ENCODE measurements at regions not wholly inside any gene's neighbourhood (a gene's known extent, or its start where the extent isn't known, plus 50 kb on each side); places are given as distances from the start of the nearest gene placed in this dataset.

DNA sequence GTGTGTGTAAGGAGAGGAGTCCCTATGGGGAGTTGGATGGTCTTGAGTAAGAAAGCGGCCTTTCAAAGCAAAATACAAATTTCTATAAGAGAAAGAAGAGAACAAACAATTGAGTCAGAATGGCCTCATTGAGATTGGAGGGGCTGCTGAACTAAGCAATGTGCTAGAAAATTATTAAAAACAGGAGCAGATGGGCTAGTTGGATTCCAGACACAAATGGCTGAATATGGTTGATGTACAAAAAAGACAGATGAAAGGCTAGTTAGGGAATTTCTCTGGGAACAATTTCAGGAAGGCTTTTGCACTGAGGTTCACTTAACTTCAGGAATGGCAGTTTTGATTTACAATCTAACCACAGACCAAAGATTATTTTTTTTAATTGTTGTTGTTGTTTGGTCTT lies 1806.8 kb upstream of the TENM3 start:
- Histone ChIP-seq H3K27me3 (ENCODE audit: control insufficient read depth in 3 of 3, insufficient read depth in 3 of 3, low read length in 2 of 3) (no peaks in the 10 kb centered on the region), H3K9ac (ENCODE audit: insufficient read depth in 1 of 2, low read length in 2 of 2) (no peak overlapping the region), H3K4me1 (ENCODE audit: control insufficient read depth in 5 of 5, insufficient read depth in 5 of 5, low read length in 5 of 5) (no peaks in the 10 kb centered on the region), H3K9me3 (ENCODE audit: control insufficient read depth in 4 of 4, insufficient read depth in 3 of 4, low read length in 3 of 4) (no peaks in the 10 kb centered on the region), H3K27ac (ENCODE audit: low read depth in 1 of 2, low read length in 1 of 2) (no peak overlapping the region), H3K4me3 (no peak overlapping the region), H3K36me3 (ENCODE audit: control insufficient read depth in 4 of 4, insufficient read depth in 4 of 4, low read length in 4 of 4) (no peaks in the 10 kb centered on the region)
- no peak for DNase-seq
- 88% methylated on average over 1 of the region's 1 CpG for WGBS, 2 donors
- no peak for ATAC-seq (ENCODE audit: insufficient read depth, low FRiP score)
- TF ChIP-seq, protein P1, sequence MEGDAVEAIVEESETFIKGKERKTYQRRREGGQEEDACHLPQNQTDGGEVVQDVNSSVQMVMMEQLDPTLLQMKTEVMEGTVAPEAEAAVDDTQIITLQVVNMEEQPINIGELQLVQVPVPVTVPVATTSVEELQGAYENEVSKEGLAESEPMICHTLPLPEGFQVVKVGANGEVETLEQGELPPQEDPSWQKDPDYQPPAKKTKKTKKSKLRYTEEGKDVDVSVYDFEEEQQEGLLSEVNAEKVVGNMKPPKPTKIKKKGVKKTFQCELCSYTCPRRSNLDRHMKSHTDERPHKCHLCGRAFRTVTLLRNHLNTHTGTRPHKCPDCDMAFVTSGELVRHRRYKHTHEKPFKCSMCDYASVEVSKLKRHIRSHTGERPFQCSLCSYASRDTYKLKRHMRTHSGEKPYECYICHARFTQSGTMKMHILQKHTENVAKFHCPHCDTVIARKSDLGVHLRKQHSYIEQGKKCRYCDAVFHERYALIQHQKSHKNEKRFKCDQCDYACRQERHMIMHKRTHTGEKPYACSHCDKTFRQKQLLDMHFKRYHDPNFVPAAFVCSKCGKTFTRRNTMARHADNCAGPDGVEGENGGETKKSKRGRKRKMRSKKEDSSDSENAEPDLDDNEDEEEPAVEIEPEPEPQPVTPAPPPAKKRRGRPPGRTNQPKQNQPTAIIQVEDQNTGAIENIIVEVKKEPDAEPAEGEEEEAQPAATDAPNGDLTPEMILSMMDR (IDR thresholded peaks at IDR 0.05; ENCODE audit: control extremely low read depth, extremely low read depth), result no peak

DNA sequence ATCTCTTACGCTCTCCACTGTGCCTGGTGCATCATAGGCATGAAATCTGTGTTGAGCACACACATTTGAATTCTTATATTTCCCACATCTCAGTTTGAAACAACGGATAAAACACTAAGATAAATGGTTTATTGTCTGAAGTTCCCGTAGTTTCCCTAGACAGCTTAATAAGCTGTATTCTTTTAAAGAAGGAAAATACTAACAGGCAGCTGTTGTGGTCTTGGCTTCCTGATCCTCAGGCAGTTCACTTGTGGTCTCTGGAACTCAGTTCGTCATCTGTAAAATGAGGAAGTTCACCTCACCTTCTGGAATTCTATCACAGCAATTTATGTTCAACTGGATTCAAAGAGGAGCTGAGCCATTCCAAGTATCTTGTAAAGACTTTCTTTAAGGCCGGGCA lies 1805.6 kb upstream of the TENM3 start:
- no peaks in the 10 kb centered on the region for H3K9me3 ChIP-seq (ENCODE audit: control insufficient read depth in 4 of 4, insufficient read depth in 3 of 4, low read length in 3 of 4)
- no peaks in the 10 kb centered on the region for H3K4me1 ChIP-seq (ENCODE audit: control insufficient read depth in 5 of 5, insufficient read depth in 5 of 5, low read length in 5 of 5)
- H3K36me3 ChIP-seq (ENCODE audit: control insufficient read depth in 4 of 4, insufficient read depth in 4 of 4, low read length in 4 of 4), result no peaks in the 10 kb centered on the region
- DNase-seq (no peak), ATAC-seq (ENCODE audit: insufficient read depth, low FRiP score) (no peak)
- WGBS, 2 donors, result 34 to 56% methylated on average over 5 of the region's 5 CpGs
- H3K27me3 ChIP-seq (ENCODE audit: control insufficient read depth in 3 of 3, insufficient read depth in 3 of 3, low read length in 2 of 3), result no peaks in the 10 kb centered on the region
- H3K27ac ChIP-seq (ENCODE audit: low read depth in 1 of 2, low read length in 1 of 2), result no peak overlapping the region
- no peak overlapping the region for H3K4me3 ChIP-seq
- no peak overlapping the region for H3K9ac ChIP-seq (ENCODE audit: insufficient read depth in 1 of 2, low read length in 2 of 2)
- TF ChIP-seq, protein P1 (IDR thresholded peaks at IDR 0.05; ENCODE audit: control extremely low read depth, extremely low read depth), result no peak

DNA sequence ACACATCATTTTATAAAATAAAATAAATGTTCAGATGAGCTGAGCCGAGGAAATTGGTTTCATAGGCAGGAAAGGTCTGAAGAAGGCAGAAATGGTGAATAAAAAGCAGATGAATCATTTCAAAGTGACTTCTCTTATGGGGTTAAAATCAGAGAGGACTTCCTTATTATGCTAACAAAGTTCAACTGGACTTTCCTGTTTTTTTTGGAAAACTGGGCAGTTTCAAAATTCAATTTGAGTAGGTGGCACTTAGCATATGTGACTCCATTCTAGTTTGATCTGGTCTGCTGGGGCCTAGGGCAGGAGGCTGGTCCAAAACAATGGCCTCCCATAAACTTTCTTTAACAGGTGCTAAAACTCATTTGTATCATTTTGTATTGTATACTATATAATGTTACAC lies 1794.9 kb upstream of the TENM3 start:
- no peaks in the 10 kb centered on the region for H3K27me3 ChIP-seq (ENCODE audit: control insufficient read depth in 3 of 3, insufficient read depth in 3 of 3, low read length in 2 of 3)
- no peak overlapping the region for H3K9ac ChIP-seq (ENCODE audit: insufficient read depth in 1 of 2, low read length in 2 of 2)
- TF ChIP-seq, protein P1 (IDR thresholded peaks at IDR 0.05; ENCODE audit: control extremely low read depth, extremely low read depth), result no peak
- H3K36me3 ChIP-seq (ENCODE audit: control insufficient read depth in 4 of 4, insufficient read depth in 4 of 4, low read length in 4 of 4), result no peaks in the 10 kb centered on the region
- H3K4me1 ChIP-seq (ENCODE audit: control insufficient read depth in 5 of 5, insufficient read depth in 5 of 5, low read length in 5 of 5), result no peaks in the 10 kb centered on the region
- no peak overlapping the region for H3K27ac ChIP-seq (ENCODE audit: low read depth in 1 of 2, low read length in 1 of 2)
- WGBS, 2 donors, result 63 to 84% methylated on average over 1 of the region's 1 CpG
- ATAC-seq (ENCODE audit: insufficient read depth, low FRiP score) (no peak), DNase-seq (no peak)
- no peak overlapping the region for H3K4me3 ChIP-seq
- H3K9me3 ChIP-seq (ENCODE audit: control insufficient read depth in 4 of 4, insufficient read depth in 3 of 4, low read length in 3 of 4), result no peaks in the 10 kb centered on the region

DNA sequence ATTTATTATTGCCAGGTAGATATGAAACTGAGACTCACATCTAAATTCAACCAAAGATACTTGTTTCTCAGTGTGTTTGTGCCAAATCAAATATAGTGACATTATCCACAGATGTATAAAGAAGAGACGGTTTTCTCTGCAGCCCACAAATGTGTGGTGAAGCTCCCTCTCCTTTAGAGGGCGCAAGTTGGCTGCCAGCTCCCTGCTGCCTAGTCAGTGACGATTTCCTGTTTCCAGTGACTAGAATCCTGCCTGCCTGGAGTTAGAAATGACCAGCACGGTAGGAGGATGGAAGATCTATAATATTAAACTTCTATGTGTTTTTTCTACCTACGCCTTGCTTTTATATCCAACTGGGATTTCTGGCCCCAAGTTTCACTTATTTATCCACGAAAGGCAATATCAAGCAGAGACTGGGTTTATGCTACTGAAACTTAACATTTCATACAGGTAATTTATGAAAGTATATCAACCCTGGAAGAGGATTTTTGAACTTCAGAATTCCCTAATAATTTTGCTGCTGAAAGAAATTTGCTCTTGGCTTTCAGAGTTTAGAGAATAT lies 1793.7 kb upstream of the TENM3 start:
- ATAC-seq (ENCODE audit: insufficient read depth, low FRiP score), result no peak

More for the DNA sequence above, 1793.7 kb upstream of the TENM3 start:
- no peaks in the 10 kb centered on the region for H3K9me3 ChIP-seq (ENCODE audit: control insufficient read depth in 4 of 4, insufficient read depth in 3 of 4, low read length in 3 of 4)
- H3K27me3 ChIP-seq (ENCODE audit: control insufficient read depth in 3 of 3, insufficient read depth in 3 of 3, low read length in 2 of 3), result no peaks in the 10 kb centered on the region
- H3K4me1 ChIP-seq (ENCODE audit: control insufficient read depth in 5 of 5, insufficient read depth in 5 of 5, low read length in 5 of 5), result no peaks in the 10 kb centered on the region
- H3K9ac ChIP-seq (ENCODE audit: insufficient read depth in 1 of 2, low read length in 2 of 2), result no peak overlapping the region
- peak in 2 of 3 donors; percentile 18 to 21 for DNase-seq
- H3K36me3 ChIP-seq (ENCODE audit: control insufficient read depth in 4 of 4, insufficient read depth in 4 of 4, low read length in 4 of 4), result no peaks in the 10 kb centered on the region
- no peak overlapping the region for H3K4me3 ChIP-seq
- WGBS, 2 donors, result 48 to 59% methylated on average over 6 of the region's 6 CpGs
- TF ChIP-seq, protein P1 (IDR thresholded peaks at IDR 0.05; ENCODE audit: control extremely low read depth, extremely low read depth), result no peak
- no peak overlapping the region for H3K27ac ChIP-seq (ENCODE audit: low read depth in 1 of 2, low read length in 1 of 2)
